NCI-H2171 treated with DMSO at 0.1 percent for 48 hours (cell line): ENCODE measurements at regions not wholly inside any gene's neighbourhood (a gene's known extent, or its start where the extent isn't known, plus 50 kb on each side); places are given as distances from the start of the nearest gene placed in this dataset.
"Not testable (repeated sequence)": the region's sequence is repeated elsewhere in the genome, so short reads cannot be mapped to it uniquely, and the experiment has no call there.

Experiments used
- DNase-seq: peaks from one replicate; lab custom pipeline; 2025; lab: John Stamatoyannopoulos, UW

DNA sequence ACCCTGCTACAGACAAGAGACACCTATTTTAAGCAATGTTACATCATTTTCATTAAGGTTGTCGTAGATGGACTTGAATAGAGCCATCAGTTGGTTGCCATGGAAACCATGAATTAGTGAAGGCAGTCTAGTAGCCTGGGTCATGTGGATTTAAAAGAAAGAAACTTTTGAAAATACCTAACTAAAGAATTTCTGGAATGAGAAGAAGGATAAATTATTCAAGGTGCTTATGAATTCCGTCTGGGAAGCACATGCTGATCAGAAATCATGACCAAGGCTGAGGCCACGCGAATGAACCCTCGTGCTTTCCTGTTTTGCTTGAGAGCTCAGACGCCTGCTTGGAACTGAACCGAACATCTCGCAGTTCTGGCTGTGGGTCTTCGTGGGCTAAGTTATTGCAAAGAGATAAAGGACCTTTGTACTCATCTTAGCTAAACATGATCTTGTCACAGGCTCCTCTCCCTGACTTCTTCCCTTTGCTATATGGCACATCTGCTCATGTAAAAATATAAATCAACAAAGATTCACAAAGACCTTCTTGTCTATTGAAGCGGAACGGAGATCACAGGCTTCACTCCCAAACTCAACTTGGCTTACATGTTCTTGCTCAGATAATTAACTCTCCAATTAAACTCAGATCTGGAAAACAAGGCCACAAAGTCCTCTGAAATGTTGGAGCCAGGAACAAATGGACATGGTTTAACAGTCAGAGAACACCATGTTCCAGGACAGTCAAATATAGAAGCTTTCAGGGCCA lies 140.2 kb downstream of the NUFIP1 start:
- DNase-seq: no peak

DNA sequence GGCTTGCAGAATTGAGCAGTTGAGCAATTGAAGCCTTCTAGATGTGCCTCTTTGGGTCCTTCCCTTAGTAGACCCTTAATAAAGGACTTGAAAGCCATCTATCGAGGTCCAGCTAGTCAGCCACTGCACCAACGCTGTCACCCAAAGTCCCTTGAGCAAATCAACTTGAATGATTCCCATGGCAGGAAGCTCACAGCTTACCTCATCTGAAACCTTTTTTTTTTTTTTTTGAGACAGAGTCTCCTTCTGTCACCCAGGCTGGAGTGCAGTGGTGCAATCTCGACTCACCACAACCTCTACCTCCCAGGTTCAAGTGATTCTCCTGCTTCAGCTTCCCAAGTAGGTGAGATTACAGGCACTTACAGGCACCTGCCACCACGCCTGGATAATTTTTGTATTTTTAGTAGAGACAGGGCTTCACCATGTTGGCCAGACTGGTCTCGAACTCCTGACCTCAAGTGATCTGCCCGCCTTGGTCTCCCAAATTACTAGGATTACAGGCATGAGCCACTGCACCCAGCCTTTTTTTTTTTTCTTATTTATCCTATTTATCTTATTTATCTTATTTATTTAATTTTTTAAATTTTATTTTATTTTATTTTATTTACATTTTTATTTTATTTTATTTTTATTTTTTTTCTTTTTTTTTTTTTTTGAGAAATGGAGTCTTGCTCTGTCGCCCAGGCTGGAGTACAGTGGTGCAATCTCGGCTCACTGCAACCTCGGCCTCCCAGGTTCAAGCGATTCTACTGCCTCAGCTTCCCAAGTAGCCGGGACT lies 143.8 kb downstream of the NUFIP1 start:
- not testable (repeated sequence) for DNase-seq

DNA sequence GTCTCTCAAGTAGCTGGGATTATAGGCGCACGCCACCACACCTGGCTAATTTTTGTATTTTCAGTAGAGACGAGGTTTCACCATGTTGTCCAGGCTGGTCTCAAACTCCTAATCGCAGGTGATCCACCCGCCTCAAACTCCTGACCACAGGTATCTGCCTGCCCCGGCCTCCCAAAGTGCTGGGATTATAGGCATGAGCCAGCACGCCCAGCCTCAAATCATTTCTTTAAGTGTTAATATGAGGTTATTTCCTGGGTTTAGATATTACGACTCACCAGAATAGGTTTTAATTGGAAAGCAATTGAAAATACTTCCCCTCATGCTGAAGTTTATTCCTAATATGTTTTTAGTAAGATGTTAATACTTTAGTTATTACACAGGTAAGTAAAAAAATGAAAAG lies 144.5 kb downstream of the NUFIP1 start:
- no peak for DNase-seq

DNA sequence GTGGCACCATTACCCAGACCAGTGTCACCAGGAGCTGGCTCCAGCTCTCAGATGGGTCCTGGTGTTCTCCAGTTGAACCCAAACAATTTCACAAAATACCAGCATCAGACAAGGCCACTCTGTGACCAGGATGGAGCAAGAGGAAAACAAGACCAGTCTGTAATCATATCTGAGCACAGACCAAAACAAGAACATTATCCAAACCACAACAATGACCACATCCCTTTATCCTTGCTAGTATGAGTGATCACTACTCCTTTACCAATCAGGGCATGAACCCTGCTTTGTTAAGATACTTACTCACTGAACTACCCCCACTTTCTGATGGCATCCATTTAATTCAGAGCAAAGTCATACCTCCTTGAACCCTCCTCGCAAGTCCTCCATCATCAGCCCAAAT lies 145.9 kb downstream of the NUFIP1 start:
- no peak for DNase-seq

DNA sequence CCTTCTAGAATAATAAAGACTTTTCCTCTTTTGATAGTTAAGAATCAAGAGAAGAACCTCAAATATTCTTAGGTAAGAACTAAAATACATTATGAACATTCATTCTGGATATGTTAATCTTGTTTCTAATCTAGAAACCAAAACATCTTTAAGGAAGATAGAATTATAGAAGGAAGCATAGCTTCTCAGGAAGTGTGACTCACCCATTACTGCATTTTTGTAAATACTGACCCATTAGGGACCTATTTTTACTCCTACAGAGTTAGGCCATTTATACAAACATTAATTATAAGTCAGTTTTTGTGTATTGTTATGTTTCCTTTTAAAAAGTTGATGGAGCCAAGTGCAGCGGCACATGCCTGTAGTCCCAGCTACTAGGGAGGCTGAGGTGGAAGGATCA lies 147.1 kb downstream of the NUFIP1 start:
- DNase-seq: no peak

DNA sequence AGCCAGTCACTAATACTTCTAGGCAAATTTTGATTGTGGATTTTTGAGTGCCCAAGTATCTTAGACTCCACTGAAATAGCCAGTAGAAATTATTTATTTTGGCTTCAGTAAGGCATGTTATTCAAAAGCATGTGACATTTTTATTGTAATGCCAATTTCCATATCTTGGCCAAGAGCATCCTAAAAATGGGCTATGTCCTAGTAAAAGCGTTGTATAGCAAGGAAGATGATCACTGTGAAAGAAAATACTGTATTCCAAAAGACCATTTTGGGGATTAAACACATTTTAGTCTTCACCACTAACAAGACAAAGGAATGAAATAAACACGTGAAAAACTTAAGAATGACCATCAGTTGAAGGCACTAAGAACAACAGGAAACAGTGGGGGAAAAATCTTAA lies 149.1 kb downstream of the NUFIP1 start:
- no peak for DNase-seq

DNA sequence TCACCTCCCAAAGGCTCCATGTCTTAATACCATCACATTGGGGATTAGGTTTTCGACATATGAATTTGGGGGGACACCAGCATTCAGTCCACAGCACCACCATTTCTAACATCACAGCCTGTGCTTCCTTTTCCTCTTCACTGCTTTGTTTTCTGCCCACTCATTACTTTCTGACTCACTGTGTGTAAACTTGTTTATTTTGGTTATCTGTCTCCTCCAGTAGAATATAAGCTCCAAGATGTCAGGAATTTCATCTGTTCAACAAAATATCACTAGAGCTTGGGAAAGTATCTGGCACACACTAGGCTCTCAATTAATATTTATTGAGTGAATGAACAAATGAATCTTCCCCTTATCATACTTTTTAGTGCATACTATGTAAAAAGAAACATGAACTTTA lies 152.0 kb downstream of the NUFIP1 start:
- DNase-seq: no peak

DNA sequence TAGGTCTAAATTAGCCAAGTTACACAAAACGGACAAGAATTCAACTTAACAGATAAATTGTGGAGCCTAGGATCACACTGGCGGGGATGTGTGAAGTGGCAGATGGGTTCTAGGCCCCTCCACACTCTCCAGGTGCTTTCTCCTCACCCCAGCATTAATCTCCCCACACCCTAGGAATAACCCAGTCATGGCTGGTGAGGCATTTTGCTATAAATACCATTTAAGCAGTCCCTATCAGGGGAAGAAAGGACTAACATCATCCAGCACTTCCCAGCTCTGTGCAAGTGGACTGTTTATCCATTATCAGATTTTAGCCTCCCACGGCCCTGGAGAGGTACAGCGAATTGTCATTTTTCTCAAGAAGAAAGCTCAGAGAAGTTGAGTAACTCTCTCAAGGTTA lies 154.9 kb downstream of the NUFIP1 start:
- DNase-seq: no peak

DNA sequence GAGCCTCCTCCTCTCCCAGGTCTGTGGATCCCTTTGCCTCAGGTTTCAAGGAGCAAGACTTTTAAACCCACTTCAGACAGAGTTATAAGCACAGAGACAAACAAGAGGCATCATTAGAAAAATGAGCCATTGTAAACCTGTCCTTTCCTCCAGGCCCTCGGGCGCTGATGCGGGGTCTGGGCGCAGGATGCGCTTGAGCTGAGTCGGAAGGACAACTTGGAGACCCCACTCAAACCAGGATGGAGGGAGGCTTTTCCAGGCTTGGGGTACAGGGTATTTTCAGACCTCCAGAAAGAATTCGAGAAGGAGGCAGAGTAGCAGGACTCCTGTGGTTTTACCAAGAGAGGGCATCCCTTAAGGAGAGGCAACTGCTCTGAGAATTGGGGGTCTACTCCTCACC lies 155.6 kb downstream of the NUFIP1 start:
- no peak for DNase-seq

DNA sequence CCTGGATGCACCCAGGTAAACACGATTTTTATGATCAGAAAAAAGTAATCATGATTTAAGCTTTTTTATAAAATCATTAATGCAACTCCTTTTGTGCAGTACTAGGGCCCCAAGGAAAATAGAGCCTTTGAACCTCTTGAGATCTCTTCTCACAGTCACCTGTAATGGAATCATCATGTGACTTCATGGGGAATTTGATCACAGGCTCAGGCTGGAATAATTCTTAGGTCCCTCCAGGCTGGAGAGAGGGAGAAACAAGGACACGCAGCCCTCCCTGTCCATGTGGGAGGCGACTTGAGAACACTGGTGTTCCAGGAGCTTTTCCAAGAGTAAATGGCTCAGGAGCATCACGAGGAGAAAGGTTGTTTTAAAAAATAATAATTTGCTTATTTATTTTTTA lies 156.1 kb downstream of the NUFIP1 start:
- no peak for DNase-seq

DNA sequence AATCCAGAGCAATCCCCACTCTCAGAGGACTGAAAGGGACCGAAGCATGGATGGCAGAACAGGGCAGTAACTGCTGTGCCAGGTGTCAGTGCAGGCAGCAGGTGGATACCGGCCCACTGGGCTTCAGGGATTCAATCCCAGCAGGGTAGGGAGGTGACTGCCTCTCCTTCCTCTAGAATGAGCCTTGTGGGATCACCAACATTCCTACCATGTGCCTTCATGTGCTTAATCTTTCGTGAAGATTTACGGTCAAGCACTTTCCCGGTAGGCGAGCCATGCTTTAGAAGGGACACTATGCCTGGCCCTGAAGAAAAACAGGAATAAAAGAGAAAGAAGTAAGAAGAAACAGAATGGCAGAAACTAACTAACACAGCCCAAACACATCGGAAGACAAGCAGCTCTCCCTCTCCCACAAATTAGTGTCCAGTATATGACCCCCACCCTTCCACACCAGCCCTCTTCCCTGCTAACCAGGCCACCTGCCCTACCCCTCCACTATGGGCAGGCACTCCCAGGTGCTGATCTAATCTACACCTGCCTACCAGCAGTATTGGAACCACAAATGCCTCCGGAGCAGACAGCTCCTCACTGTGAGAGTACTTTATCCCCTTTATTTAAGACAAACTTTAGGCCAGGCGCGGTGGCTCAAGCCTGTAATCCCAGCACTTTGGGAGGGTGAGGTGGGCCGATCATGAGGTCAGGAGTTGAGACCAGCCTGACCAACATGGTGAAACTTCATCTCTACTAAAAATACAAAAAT lies 162.5 kb downstream of the NUFIP1 start:
- DNase-seq: no peak

DNA sequence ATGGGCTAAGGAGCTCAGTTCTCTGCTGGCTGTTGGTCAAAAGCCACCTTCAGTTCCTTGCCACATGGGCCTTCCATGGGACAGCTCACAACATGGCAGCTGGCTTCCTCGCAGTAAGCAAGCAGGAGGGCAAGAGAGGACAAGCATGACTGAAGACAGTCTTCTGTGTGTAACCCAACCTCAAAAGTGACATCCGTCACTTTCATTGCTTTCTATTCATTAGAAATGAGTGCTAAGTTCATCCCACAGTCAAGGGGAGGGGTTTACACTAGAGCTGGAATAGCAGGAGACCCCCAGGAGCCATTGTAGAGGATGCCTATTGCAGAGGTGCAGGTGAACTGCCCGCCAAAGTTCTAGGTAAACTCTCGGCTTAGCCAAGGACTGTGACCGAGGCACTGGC lies 163.3 kb downstream of the NUFIP1 start:
- no peak for DNase-seq

DNA sequence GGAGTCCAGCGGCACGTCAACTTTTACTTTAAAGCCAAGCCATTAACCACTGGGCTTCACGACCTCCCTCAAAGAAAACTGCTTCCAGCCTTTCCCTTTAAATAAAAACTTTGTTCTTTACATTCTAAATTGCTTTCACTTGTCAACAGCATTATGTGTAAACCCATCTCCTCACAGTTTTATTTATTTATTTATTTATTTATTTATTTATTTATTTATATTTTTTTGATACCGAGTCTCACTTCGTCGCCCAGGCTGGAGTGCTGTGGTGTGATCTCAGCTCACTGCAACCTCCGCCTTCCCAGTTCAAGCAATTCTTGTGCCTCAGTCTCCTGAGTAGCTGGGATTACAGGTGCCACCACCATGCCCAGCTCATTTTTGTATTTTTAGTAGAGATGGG lies 165.7 kb downstream of the NUFIP1 start:
- DNase-seq: not testable (repeated sequence)

DNA sequence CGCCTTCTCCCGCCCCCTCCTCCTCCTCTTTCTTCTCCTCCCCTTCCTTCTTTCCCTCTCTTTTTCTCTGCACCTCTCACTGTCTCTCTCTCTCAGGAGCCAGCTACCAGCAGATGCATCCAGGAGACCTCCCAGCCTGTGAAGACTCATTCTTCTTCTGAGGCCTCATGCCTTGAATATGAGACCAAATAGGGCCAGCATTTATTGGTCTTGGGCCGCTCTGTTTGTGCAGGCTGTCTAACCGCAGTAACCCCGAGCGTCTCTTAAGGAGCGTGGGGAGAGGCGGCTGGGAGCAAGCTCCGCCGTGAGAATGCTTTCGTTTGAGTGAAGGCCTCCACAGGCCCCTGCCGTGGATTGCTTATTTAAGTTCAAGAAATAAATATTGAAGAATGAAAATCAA lies 167.0 kb downstream of the NUFIP1 start:
- no peak for DNase-seq

DNA sequence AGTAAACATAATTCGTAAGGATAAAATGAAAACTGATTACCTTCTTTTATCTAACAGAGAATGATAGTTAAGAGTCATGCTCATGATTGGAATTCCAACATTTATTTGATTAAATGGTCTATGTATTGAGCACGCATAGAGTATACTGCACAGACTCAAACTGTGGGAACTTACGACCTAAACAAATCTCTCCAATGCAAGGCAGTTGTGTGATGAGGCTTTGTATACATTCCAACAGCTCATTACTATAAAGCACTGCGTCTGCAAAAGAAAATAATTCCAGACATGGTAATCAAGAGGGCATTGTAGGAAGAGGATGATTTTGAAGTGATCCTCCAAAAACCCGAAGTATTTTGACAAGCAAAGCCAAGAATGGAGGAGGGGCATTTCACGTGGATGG lies 169.5 kb downstream of the NUFIP1 start:
- no peak for DNase-seq

DNA sequence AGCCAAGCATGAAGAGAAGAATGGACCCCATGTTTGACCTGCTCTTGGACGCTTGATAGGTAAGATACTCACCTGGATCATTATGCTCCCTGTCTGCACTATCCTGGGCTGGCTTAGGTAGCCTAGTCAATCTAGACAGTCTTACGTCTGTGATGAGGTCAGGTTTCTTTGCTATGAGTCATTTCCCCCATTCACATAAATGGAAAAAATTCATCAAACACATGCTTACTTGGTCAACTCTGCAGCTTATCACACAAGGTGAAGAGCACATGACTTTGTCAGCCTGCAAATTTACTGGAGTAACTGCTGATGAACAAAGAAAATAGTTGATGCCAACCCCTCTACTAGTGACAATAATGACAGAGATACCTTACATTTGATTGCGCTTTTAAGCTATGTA lies 170.0 kb downstream of the NUFIP1 start:
- no peak for DNase-seq

DNA sequence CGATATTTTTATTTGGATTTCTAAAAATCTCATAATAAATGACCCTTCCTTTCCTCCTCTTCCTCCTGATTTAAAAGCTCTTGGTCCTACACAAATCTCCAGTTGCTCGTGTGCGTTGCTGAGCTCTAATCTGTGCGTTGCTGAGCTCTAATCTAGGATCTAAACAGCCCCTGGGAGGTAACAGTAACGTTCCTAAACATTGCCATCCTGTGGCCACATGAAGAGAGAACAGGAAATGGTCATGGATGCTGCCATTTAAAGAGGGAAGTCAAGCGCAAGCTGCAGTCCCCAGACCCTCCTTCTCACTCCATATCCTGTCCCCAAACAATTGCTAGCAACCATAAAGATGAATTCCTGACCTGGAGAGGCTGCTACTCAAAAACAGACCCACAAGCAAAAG lies 170.8 kb downstream of the NUFIP1 start:
- DNase-seq: no peak

DNA sequence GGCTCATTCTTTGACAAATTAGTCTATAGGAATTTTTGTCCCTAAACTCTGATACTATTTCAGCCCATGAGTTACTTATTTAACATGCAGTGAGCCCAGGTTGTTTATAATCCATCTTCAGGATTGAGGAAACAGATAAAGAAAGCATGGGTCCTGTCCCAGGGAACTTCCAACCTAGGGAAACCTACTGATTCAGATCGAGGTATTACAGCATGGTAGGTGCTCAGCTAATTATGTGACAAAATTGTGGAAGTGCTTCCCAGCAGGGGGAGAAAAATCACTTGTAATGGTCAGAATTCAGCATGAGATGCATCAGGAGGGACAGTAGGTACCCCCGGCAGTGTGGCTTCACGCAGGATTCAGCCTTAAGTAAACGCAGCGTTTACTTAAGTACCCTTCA lies 171.3 kb downstream of the NUFIP1 start:
- no peak for DNase-seq

DNA sequence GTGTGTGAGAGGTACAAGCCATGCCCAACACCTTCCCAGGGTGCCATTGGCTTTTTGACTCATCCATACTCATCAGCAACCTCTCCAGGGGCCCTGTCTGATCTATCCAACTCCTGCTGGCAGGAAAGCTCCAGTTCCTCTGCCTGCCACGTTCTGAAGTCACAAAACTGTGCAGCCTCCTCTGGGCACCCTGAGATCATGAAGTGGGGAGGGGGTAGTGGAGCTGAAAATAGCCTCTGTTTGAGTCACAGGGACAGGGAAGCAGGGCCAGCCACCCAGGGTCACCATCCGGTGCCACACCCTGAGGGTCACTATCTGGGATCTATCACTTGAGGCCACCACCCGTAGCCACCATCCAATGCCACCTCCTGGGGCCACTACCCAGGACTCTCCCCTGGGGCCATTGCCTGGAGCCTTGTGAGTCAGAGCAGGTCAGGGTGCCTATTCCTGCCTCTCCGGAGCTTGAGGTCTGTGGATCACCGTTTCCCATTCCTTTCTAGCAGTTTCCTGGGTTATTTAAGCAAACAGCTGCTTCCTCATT lies 172.1 kb downstream of the NUFIP1 start:
- DNase-seq: no peak

DNA sequence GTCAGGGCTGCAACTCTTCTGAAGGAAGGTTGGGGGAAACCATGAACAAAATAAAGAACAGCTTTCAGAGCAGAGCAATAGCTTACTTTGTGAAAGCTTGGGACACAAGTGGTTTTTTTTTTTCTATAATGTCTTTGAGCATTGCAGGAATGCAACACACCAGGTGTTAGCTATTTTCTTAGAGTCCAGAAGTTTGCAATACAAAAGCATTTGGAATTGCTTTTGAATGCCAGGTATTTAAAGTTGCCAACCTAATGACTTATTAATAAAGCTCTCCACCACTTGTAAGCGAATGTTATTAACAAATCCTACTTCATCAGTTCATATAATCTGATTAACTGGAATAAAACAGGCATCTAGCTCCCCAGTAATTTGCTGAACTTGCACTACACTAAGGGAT lies 172.6 kb downstream of the NUFIP1 start:
- DNase-seq: no peak

DNA sequence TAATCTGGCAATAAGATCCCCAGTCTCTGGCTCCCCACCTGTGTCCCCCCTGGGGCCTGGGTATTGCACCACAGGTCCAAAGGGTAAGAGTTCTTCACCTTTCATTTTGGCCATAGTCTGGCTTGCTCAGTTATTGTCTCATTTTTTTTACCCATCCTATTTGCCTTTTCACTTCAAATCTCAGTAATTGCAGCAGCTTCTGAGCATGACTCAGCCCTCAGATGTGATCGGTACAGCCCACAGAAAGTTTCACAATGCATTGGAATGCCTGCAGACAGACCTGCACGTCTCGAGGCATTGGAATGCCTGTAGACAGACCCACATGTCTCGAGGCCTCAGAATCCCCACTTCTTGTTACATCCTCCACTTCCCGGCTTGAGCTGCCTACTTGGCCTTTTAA lies 173.6 kb downstream of the NUFIP1 start:
- no peak for DNase-seq

DNA sequence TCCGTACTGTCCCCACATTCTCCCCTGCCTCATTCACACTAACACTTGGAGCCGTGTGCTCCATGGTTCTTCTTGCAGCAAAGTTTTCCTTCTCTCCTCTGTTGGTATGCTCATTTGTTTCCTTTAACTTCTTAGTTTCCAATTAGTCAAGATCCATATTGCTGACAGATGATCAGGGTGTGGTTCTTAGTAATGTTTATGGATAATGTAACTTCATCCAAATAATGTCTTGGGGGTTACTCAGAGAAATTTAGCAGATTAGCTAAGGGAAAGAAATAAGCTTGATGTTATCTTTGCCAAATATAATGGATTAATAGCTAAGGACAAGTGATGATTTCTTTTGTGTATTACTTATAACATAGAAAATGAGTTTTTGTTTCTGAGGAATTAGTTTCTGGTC lies 174.4 kb downstream of the NUFIP1 start:
- no peak for DNase-seq

DNA sequence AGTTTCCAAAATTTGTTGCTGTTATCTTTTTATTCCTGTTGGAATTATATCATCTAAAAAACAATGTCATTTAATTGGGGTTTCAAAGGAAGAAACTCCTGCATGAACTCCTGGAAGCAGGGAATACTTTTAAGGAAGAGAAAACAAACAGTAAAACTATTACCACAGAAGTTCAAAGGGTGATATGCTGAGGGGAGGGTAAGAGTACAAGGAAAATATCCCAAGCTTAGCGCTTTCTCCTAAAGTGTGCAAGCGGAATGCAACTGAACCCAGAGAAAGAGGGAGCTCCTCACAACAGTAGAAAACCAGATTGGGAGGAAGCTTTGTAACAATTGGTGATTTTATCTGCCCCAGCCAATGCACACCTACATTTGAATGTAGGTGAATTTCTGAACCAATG lies 175.1 kb downstream of the NUFIP1 start:
- no peak for DNase-seq
